GM18505 (cell line): ENCODE measurements at regions not wholly inside any gene's neighbourhood (a gene's known extent, or its start where the extent isn't known, plus 50 kb on each side); places are given as distances from the start of the nearest gene placed in this dataset.

ENCODE experiments used
- ATAC-seq: cut with Tn5 transposase; IDR thresholded peaks from one replicate; pipeline ENCODE4 v1.9.1; 2021; ENCODE audit not compliant: unreplicated experiment
- POLR2A ChIP-seq: IDR thresholded peaks from 4 replicates; pipeline ENCODE4 v1.6.1; 2011; ENCODE audit warnings: borderline replicate concordance; ENCODE audit not compliant: insufficient read depth, insufficient read length; ENCODE audit errors: extremely low read depth

- no peak for ATAC-seq
Measured at GRCh38 chr7:12889391-12889790, 202.0 kb downstream of the ARL4A start.

DNA sequence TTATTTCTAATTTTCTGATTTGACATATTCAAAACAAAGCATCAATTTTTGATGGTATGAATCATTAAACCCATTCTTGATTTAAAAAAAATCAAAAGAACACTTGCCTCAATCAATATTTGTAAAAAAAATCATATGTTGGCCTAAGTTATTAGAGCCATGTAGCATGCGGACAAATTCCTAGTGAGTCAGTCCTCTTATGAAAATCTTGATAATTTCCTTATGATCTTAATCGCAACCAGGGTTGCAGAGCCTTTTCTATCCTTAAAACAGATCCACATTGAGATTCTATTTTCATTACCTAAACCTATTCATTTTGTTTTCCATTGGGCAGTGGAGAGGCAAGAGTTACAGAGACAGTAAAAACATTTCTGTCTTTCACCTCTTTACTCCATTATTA lies 203.2 kb downstream of the ARL4A start:
- ATAC-seq = no peak

More at GRCh38 chr7:12889391-12889790, 202.0 kb downstream of the ARL4A start:
- no peak for TF ChIP-seq POLR2A

GRCh38 chr7:12893292-12893691 lies 205.9 kb downstream of the ARL4A start:
- no peak for TF ChIP-seq POLR2A
- ATAC-seq = no peak

More for the DNA sequence above, 203.2 kb downstream of the ARL4A start:
- no peak for TF ChIP-seq POLR2A

DNA sequence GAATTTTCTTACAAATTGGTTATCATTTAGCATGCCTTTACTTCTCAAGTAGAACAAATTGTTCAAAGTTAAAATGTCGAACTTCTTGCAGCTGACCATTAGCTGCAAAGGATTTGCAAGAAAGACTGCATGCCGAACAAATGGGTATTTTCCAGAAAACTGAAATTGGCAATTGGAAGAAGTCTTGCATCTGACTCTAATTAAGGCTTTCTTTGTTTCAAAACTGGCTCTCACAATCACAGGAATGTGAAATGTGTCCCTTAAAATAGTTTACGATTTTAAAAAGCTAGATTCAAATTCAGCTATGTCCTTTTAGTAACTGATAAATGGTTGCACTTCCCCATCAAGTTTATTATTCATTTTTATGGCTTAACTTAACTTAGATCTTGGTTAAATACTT lies 207.9 kb downstream of the ARL4A start:
- no peak for TF ChIP-seq POLR2A
- no peak for ATAC-seq

- ATAC-seq = no peak
- no peak for TF ChIP-seq POLR2A
Measured at GRCh38 chr7:12896316-12896715, 208.9 kb downstream of the ARL4A start.

- no peak for ATAC-seq
- no peak for TF ChIP-seq POLR2A
Measured at GRCh38 chr7:12898004-12898403, 210.6 kb downstream of the ARL4A start.

- TF ChIP-seq POLR2A = no peak
- no peak for ATAC-seq
Measured at GRCh38 chr7:12898620-12899019, 211.2 kb downstream of the ARL4A start.

DNA sequence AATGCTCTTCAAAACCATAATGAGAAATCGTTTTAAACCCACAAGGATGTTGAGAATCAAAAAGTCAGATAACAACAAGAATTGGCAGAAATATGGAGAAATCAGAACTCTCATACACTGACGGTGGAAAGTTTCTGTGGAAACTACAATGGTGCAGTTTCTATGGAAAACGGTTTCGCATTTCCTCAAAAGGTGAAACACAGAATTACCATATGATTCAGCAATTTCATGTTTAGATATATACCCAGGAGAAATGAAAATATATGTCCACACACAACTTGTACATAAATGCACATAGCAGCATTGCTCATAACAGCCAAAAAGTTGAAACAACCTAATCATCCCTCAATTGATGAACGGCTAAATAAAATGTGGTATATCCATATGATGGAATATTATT lies 218.2 kb downstream of the ARL4A start:
- no peak for TF ChIP-seq POLR2A
- ATAC-seq = no peak

DNA sequence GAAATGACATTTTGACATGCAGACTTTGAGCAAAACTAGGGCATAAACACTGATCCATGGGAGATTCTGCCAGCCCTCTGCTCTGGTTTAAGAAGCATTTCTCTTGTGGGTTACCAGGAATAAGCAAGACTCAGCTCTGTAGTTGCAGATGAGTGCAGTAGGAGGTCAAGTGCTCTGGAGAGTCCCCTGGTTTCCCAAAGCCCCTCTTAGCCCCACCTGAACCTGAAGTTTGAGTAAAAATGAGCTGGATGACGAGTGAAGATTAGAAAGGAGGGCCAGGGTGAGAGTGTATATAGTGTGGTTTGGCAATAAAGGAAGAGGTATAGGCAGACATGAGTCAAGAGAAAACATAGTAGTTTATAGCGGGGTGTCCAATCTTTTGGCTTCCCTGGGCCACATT lies 220.3 kb downstream of the ARL4A start:
- peak; percentile 54 for ATAC-seq
- TF ChIP-seq POLR2A = no peak

DNA sequence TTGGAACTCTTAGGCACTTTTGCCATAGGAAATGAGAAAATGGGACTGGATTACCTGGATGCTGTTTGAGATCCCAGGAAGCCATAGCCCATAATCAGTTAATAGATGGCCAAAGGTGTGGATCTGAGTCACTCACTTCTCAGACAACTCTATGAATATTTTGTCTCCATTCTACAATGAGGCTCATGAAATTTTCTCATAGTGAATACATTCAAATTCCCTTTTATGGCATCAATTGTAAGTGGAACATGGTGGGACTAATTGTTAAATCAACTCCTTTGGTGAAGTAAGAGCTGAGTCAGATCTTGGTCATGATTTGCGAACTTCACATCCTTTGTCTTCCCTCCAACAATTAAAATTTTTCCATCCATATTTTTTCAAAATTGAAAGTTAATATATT lies 222.1 kb downstream of the ARL4A start:
- no peak for ATAC-seq
- TF ChIP-seq POLR2A = no peak

GRCh38 chr7:12911053-12911452 lies 223.6 kb downstream of the ARL4A start:
- no peak for TF ChIP-seq POLR2A
- ATAC-seq = no peak

- no peak for ATAC-seq
- no peak for TF ChIP-seq POLR2A
Measured at GRCh38 chr7:12913002-12913401, 225.6 kb downstream of the ARL4A start.

- TF ChIP-seq POLR2A = no peak
- no peak for ATAC-seq
Measured at GRCh38 chr7:12917801-12918200, 230.4 kb downstream of the ARL4A start.

DNA sequence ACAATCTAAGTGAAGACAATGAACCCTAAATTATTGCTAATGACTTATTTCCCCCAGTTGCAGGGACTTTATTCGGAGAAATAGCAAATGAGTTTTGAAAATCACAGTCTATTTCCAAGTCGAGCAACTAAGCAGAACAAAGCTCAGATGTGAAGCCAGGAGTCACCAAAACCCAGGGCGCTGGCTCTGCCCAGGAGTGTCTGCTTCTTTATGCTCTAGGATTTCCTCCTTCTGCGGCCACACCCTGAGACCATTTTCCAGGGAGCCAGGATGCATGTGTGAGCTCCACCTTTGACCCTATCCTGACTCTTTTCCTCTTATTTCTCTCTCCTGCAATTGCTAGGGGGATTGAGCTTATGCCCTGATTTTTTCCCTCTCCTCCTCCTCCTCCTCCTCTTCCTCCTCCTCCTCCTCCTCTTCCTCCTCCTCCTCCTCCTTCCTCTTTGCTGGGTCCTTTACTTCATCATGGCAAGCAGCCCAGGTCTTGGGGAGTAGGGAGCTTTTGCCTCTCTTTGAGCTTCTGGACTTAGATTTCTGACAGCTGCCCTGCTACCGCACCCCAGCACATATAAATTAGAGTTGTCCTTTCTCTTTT lies 234.4 kb downstream of the ARL4A start:
- no peak for TF ChIP-seq POLR2A
- ATAC-seq = no peak

DNA sequence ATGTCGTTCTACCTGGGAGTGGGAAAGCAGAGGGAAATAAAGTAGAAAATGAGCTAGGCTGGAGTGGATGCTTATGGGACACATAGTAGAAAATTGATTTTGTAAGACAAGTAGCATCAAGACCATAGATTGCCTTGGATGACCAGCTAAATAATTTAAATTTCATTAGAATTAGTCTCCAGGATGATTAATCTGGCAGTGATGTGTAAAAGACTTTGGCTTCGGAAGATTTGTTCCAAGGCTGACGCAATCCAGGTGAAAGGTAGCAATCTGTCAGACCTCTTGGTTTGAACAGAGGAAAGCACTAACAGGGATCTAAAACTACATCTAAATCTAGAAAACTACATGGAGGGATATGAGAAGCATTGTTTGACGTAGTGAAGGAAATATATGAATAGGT lies 236.5 kb downstream of the ARL4A start:
- no peak for ATAC-seq
- no peak for TF ChIP-seq POLR2A
